ENCODE measurements at regions not wholly inside any gene's neighbourhood (a gene's known extent, or its start where the extent isn't known, plus 50 kb on each side); places are given as distances from the start of the nearest gene placed in this dataset.
"Not testable (repeated sequence)": the region's sequence is repeated elsewhere in the genome, so short reads cannot be mapped to it uniquely, and the experiment has no call there.

- Mint-ChIP-seq H3K36me3 (no peaks in the 10 kb centered on the region), H3K27ac (no peak overlapping the region), H3K9me3 (peaks cover 9 to 46% (median 34%) of the 10 kb centered on the region in 7 donors), H3K4me3 (no peak overlapping the region), H3K27me3 (ENCODE audit: low read depth in 3 of 3) (peaks cover 2 to 7% (median 4%) of the 10 kb centered on the region in 3 donors), H3K4me1 (no peaks in the 10 kb centered on the region)
- Histone ChIP-seq H3K4me3 (replicated peaks in 1 of 3; ENCODE audit: low read depth in 2 of 3, low read length in 3 of 3) (no peak overlapping the region), H3K27ac (ENCODE audit: low read depth in 1 of 2, low read length in 2 of 2) (no peak overlapping the region), H3K79me2 (ENCODE audit: insufficient read depth, low read length) (no peaks in the 10 kb centered on the region), H3K9ac (ENCODE audit: insufficient read depth, low read length, poor library complexity, severe bottlenecking) (no peak overlapping the region), H3K4me1 (ENCODE audit: control insufficient read depth in 1 of 2, insufficient read depth in 2 of 2, low read length in 2 of 2) (no peaks in the 10 kb centered on the region), H3K36me3 (replicated peaks in 1 of 2; ENCODE audit: control insufficient read depth in 1 of 2, insufficient read depth in 2 of 2, low read length in 2 of 2) (no peaks in the 10 kb centered on the region), H3K9me3 (replicated peaks in 1 of 2; ENCODE audit: control insufficient read depth in 1 of 2, insufficient read depth in 1 of 2, low read length in 2 of 2) (peaks cover 21 to 22% of the 10 kb centered on the region in 2 donors), H4K20me1 (ENCODE audit: insufficient read depth, low read length) (no peaks in the 10 kb centered on the region), H3K27me3 (ENCODE audit: control insufficient read depth in 2 of 2, insufficient read depth in 2 of 2, low read length in 2 of 2) (no peaks in the 10 kb centered on the region), H3K4me2 (replicated peaks; ENCODE audit: extremely low read depth, low read length, poor library complexity, severe bottlenecking) (no peak overlapping the region), H2AFZ (ENCODE audit: insufficient read depth, low read depth, low read length, poor library complexity, severe bottlenecking) (no peak overlapping the region)
- intact Hi-C loops (cut with micrococcal nuclease) = no loop called here
- TF ChIP-seq CTCF (IDR thresholded peaks at IDR 0.05) = no peak
- DNase-seq = no peak
- 75% methylated on average over 2 of the region's 3 CpGs for WGBS (ENCODE audit: insufficient coverage)
Measured at GRCh38 chr5:1718669-1719068, 81.0 kb downstream of the MRPL36 start.

DNA sequence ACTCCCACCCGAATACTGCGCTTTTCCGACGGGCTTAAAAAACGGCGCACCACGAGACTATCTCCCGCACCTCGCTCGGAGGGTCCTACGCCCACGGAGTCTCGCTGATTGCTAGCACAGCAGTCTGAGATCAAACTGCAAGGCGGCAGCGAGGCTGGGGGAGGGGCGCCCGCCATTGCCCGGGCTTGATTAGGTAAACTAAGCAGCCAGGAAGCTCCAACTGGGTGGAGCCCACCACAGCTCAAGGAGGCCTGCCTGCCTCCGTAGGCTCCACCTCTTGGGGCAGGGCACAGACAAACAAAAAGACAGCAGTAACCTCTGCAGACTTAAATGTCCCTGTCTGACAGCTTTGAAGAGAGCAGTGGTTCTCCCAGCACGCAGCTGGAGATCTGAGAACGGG, 89.5 kb downstream of the MRPL36 start:
- 0% methylated on average over 6 of the region's 21 CpGs for WGBS (ENCODE audit: insufficient coverage)
- H3K36me3 Mint-ChIP-seq; DNase-seq; H3K27ac Mint-ChIP-seq; intact Hi-C loops (cut with micrococcal nuclease); H3K9ac ChIP-seq (ENCODE audit: insufficient read depth, low read length, poor library complexity, severe bottlenecking); H4K20me1 ChIP-seq (ENCODE audit: insufficient read depth, low read length); H3K27ac ChIP-seq (ENCODE audit: low read depth in 1 of 2, low read length in 2 of 2); H3K79me2 ChIP-seq (ENCODE audit: insufficient read depth, low read length); H3K36me3 ChIP-seq (replicated peaks in 1 of 2; ENCODE audit: control insufficient read depth in 1 of 2, insufficient read depth in 2 of 2, low read length in 2 of 2); H3K4me1 Mint-ChIP-seq; H2AFZ ChIP-seq (ENCODE audit: insufficient read depth, low read depth, low read length, poor library complexity, severe bottlenecking); H3K9me3 ChIP-seq (replicated peaks in 1 of 2; ENCODE audit: control insufficient read depth in 1 of 2, insufficient read depth in 1 of 2, low read length in 2 of 2); H3K4me3 ChIP-seq (replicated peaks in 1 of 3; ENCODE audit: low read depth in 2 of 3, low read length in 3 of 3); H3K4me2 ChIP-seq (replicated peaks; ENCODE audit: extremely low read depth, low read length, poor library complexity, severe bottlenecking); H3K4me1 ChIP-seq (ENCODE audit: control insufficient read depth in 1 of 2, insufficient read depth in 2 of 2, low read length in 2 of 2): not testable (repeated sequence)
- peak overlapping the region in 1 of 2 donors; percentile 53 for H3K4me3 Mint-ChIP-seq
- peaks cover 14 to 23% (median 16%) of the 10 kb centered on the region in 3 donors for H3K27me3 Mint-ChIP-seq (ENCODE audit: low read depth in 3 of 3)
- peaks cover 0 to 16% (median 7%) of the 10 kb centered on the region in 7 donors for H3K9me3 Mint-ChIP-seq
- peaks cover 2 to 13% of the 10 kb centered on the region in 2 donors for H3K27me3 ChIP-seq (ENCODE audit: control insufficient read depth in 2 of 2, insufficient read depth in 2 of 2, low read length in 2 of 2)

All from CD14-positive monocyte (primary cell).